Neural progenitor cell (in vitro differentiated cells): ENCODE measurements at regions not wholly inside any gene's neighbourhood (a gene's known extent, or its start where the extent isn't known, plus 50 kb on each side); places are given as distances from the start of the nearest gene placed in this dataset.

Experiments used
- DNase-seq: peaks from one replicate; pipeline ENCODE4 v3.0.0-alpha.2; 2016; ENCODE audit warnings: low spot score
- H2AFZ ChIP-seq: fragments of 200-600 bp; sonication (generic); replicated peaks from 2 replicates; pipeline ENCODE4 v1.6.1; 2016; ENCODE audit warnings: antibody characterized with exemption
- H3F3A ChIP-seq: fragments of 200-600 bp; sonication (generic); 2 replicates; pipeline ENCODE4 v1.6.1; 2016; ENCODE audit warnings: antibody characterized with exemption, low read depth
- H3K27ac ChIP-seq: fragments of 200-600 bp; sonication (generic); 2 replicates; pipeline ENCODE4 v1.5.1; 2016; ENCODE audit warnings: mild to moderate bottlenecking
- H3K27me3 ChIP-seq: fragments of 200-600 bp; sonication (generic); 2 replicates; pipeline ENCODE4 v1.6.1; 2016; ENCODE audit warnings: mild to moderate bottlenecking, moderate library complexity
- H3K36me3 ChIP-seq: fragments of 200-600 bp; sonication (generic); 2 replicates; pipeline ENCODE4 v1.5.1; 2016
- H3K4me1 ChIP-seq: fragments of 200-600 bp; sonication (generic); 2 replicates; pipeline ENCODE4 v1.6.1; 2016; ENCODE audit warnings: mixed run types
- H3K4me2 ChIP-seq: fragments of 200-600 bp; sonication (generic); 2 replicates; pipeline ENCODE4 v1.6.1; 2016
- H3K4me3 ChIP-seq: fragments of 200-600 bp; sonication (generic); 2 replicates; pipeline ENCODE4 v1.5.1; 2016
- H3K79me2 ChIP-seq: fragments of 200-600 bp; sonication (generic); 2 replicates; pipeline ENCODE4 v1.6.1; 2016; ENCODE audit warnings: low read depth
- H3K9ac ChIP-seq: fragments of 200-600 bp; sonication (generic); 2 replicates; pipeline ENCODE4 v1.6.1; 2016
- H3K9me3 ChIP-seq: fragments of 200-600 bp; sonication (generic); 2 replicates; pipeline ENCODE4 v1.5.1; 2016; ENCODE audit warnings: low read depth
- H4K20me1 ChIP-seq: fragments of 200-600 bp; sonication (generic); 2 replicates; pipeline ENCODE4 v1.6.1; 2016; ENCODE audit warnings: low read depth
- H3K27ac Mint-ChIP-seq: 3 replicates; pipeline ENCODE4 v1.8.0; 2021; ENCODE audit warnings: mixed read lengths
- H3K27me3 Mint-ChIP-seq: 2 replicates; pipeline ENCODE4 v1.8.0; 2022; ENCODE audit warnings: low read depth, mild to moderate bottlenecking, inconsistent platforms, moderate library complexity, mixed read lengths; ENCODE audit not compliant: insufficient read depth
- H3K36me3 Mint-ChIP-seq: 3 replicates; pipeline ENCODE4 v1.8.0; 2021; ENCODE audit warnings: mixed read lengths
- H3K4me1 Mint-ChIP-seq: 3 replicates; pipeline ENCODE4 v1.8.0; 2021; ENCODE audit warnings: mixed read lengths
- H3K4me3 Mint-ChIP-seq: 3 replicates; pipeline ENCODE4 v1.8.0; 2021; ENCODE audit warnings: mild to moderate bottlenecking, moderate library complexity, mixed read lengths
- H3K9me3 Mint-ChIP-seq: 3 replicates; pipeline ENCODE4 v1.8.0; 2020; ENCODE audit warnings: mixed read lengths
- CTCF ChIP-seq: fragments of 200-600 bp; sonication (generic); IDR thresholded peaks from 2 replicates; pipeline ENCODE4 v1.5.1; 2017; ENCODE audit warnings: antibody characterized with exemption, mild to moderate bottlenecking
- EZH2 ChIP-seq: fragments of 200-600 bp; sonication (generic); IDR thresholded peaks from 2 replicates; pipeline ENCODE4 v1.6.1; 2017; ENCODE audit warnings: antibody characterized with exemption, mild to moderate bottlenecking, moderate library complexity
- EZH2phosphoT487 ChIP-seq: fragments of 200-600 bp; sonication (generic); IDR thresholded peaks from 2 replicates; pipeline ENCODE4 v1.6.1; 2017; ENCODE audit warnings: antibody characterized with exemption

DNA sequence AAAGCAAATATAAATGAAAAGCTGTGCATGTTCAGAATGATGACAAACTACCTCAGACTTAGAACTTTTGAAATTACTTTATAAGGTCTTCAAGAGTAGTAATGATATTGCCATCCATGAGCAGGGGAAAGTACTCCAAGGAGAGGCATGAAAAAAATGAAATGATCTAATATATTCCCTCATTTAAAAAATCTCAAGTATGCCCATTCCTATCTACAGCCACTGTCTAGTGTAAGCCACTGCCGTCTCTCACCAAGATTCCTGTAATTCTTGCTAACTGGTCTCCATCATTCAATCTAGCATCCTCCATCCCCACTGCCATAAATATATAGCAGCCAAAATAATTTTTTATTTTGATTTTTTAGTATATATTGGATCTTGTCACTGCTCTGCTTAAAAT lies 258.8 kb downstream of the PLOD2 start:
- no peaks in the 10 kb centered on the region for H3F3A ChIP-seq
- no peak overlapping the region for H3K9ac ChIP-seq
- H2AFZ ChIP-seq: no peak overlapping the region
- TF ChIP-seq CTCF (no peak), EZH2phosphoT487 (no peak), EZH2 (no peak)
- no peak overlapping the region for H3K4me3 Mint-ChIP-seq
- H3K4me2 ChIP-seq: no peak overlapping the region
- no peaks in the 10 kb centered on the region for H4K20me1 ChIP-seq
- H3K79me2 ChIP-seq: no peaks in the 10 kb centered on the region
- no peaks in the 10 kb centered on the region for H3K36me3 ChIP-seq
- no peaks in the 10 kb centered on the region for H3K27me3 ChIP-seq
- H3K36me3 Mint-ChIP-seq: no peaks in the 10 kb centered on the region
- no peaks in the 10 kb centered on the region for H3K4me1 ChIP-seq
- no peak overlapping the region for H3K27ac Mint-ChIP-seq
- no peak overlapping the region for H3K4me3 ChIP-seq
- H3K27me3 Mint-ChIP-seq: no peaks in the 10 kb centered on the region
- H3K9me3 Mint-ChIP-seq: no peaks in the 10 kb centered on the region
- H3K27ac ChIP-seq: no peak overlapping the region
- no peak for DNase-seq
- H3K9me3 ChIP-seq: no peaks in the 10 kb centered on the region
- peaks cover 7% of the 10 kb centered on the region for H3K4me1 Mint-ChIP-seq

DNA sequence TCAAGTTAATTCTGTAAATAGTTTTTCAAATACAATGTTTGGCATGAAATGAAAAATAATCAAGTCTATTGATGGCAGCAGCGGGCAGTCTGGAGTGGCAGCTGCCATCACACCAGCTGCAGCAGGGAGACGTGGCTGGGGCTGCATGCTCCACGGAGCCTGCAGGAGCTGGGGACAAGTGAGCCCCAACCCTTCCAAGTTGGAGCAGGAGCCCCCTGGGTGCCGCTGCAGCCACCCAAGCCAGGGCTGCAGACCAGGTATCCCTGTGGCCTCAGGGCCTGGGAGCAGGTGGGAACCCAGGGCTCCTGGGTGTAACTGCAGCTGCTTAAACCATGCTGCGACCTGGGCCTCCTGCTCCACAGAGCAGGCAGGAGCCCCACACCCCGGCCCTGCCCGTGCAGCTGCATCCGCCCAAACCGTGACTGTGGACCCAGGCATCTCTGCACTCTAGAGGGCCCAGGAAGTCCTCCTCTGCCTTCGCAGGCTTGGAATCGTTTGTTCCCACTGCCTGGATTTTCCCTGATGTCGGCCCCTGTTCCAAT lies 257.4 kb downstream of the PLOD2 start:
- H4K20me1 ChIP-seq: no peaks in the 10 kb centered on the region
- DNase-seq: no peak
- H3K27me3 ChIP-seq: no peaks in the 10 kb centered on the region
- no peaks in the 10 kb centered on the region for H3K79me2 ChIP-seq
- no peak overlapping the region for H3K27ac ChIP-seq
- no peak overlapping the region for H3K4me3 Mint-ChIP-seq
- H3F3A ChIP-seq: no peaks in the 10 kb centered on the region
- no peak overlapping the region for H3K4me3 ChIP-seq
- peak overlapping the region; percentile 1 for H2AFZ ChIP-seq
- H3K4me2 ChIP-seq: no peak overlapping the region
- H3K36me3 ChIP-seq: no peaks in the 10 kb centered on the region
- peaks cover 7% of the 10 kb centered on the region for H3K4me1 Mint-ChIP-seq
- TF ChIP-seq EZH2phosphoT487 (no peak), EZH2 (no peak), CTCF (no peak)
- H3K4me1 ChIP-seq: no peaks in the 10 kb centered on the region
- H3K9me3 Mint-ChIP-seq: no peaks in the 10 kb centered on the region
- no peak overlapping the region for H3K27ac Mint-ChIP-seq
- H3K36me3 Mint-ChIP-seq: no peaks in the 10 kb centered on the region
- H3K27me3 Mint-ChIP-seq: no peaks in the 10 kb centered on the region
- H3K9me3 ChIP-seq: no peaks in the 10 kb centered on the region
- H3K9ac ChIP-seq: no peak overlapping the region

GRCh38 chr3:145904138-145904537 lies 256.8 kb downstream of the PLOD2 start:
- no peaks in the 10 kb centered on the region for H3K79me2 ChIP-seq
- no peak overlapping the region for H2AFZ ChIP-seq
- Mint-ChIP-seq H3K27ac (no peak overlapping the region), H3K9me3 (no peaks in the 10 kb centered on the region), H3K4me1 (peaks cover 7% of the 10 kb centered on the region), H3K4me3 (no peak overlapping the region), H3K27me3 (no peaks in the 10 kb centered on the region), H3K36me3 (no peaks in the 10 kb centered on the region)
- no peak for TF ChIP-seq EZH2phosphoT487
- no peak for TF ChIP-seq CTCF
- no peak for TF ChIP-seq EZH2
- H3K27me3 ChIP-seq: no peaks in the 10 kb centered on the region
- H3K27ac ChIP-seq: no peak overlapping the region
- no peaks in the 10 kb centered on the region for H4K20me1 ChIP-seq
- no peak overlapping the region for H3K4me2 ChIP-seq
- H3K36me3 ChIP-seq: no peaks in the 10 kb centered on the region
- no peak for DNase-seq
- no peaks in the 10 kb centered on the region for H3F3A ChIP-seq
- no peaks in the 10 kb centered on the region for H3K9me3 ChIP-seq
- H3K4me1 ChIP-seq: no peaks in the 10 kb centered on the region
- no peak overlapping the region for H3K4me3 ChIP-seq
- H3K9ac ChIP-seq: no peak overlapping the region
